NCI-H2081 treated with DMSO at 0.1 percent for 48 hours (cell line): ENCODE measurements at regions not wholly inside any gene's neighbourhood (a gene's known extent, or its start where the extent isn't known, plus 50 kb on each side); places are given as distances from the start of the nearest gene placed in this dataset.

Experiments
- DNase-seq: peaks from one replicate; lab custom pipeline; 2025; lab: John Stamatoyannopoulos, UW

- no peak for DNase-seq
These were observed 53.9 kb upstream of the RPS6KA3 start for GRCh38 chrX:20320461-20321159.

- no peak for DNase-seq
These were observed 52.3 kb upstream of the RPS6KA3 start for GRCh38 chrX:20319054-20319453.

GRCh38 chrX:20317873-20318272 lies 51.2 kb upstream of the RPS6KA3 start:
- no peak for DNase-seq
